ENCODE measurements at regions not wholly inside any gene's neighbourhood (a gene's known extent, or its start where the extent isn't known, plus 50 kb on each side); places are given as distances from the start of the nearest gene placed in this dataset.

GRCh38 chr4:104811727-104812126, 317.0 kb upstream of the CXXC4 start:
- Histone ChIP-seq H2AFZ (ENCODE audit: insufficient read depth, low read depth, low read length, poor library complexity, severe bottlenecking) (no peak overlapping the region), H4K20me1 (ENCODE audit: insufficient read depth, low read length) (no peaks in the 10 kb centered on the region), H3K4me2 (replicated peaks; ENCODE audit: extremely low read depth, low read length, poor library complexity, severe bottlenecking) (no peak overlapping the region), H3K4me3 (replicated peaks in 1 of 3; ENCODE audit: low read depth in 2 of 3, low read length in 3 of 3) (no peak overlapping the region), H3K36me3 (replicated peaks in 1 of 2; ENCODE audit: control insufficient read depth in 1 of 2, insufficient read depth in 2 of 2, low read length in 2 of 2) (no peaks in the 10 kb centered on the region), H3K79me2 (ENCODE audit: insufficient read depth, low read length) (no peaks in the 10 kb centered on the region), H3K4me1 (ENCODE audit: control insufficient read depth in 1 of 2, insufficient read depth in 2 of 2, low read length in 2 of 2) (no peaks in the 10 kb centered on the region), H3K9ac (ENCODE audit: insufficient read depth, low read length, poor library complexity, severe bottlenecking) (no peak overlapping the region), H3K27ac (ENCODE audit: low read depth in 1 of 2, low read length in 2 of 2) (no peak overlapping the region), H3K27me3 (ENCODE audit: control insufficient read depth in 2 of 2, insufficient read depth in 2 of 2, low read length in 2 of 2) (no peaks in the 10 kb centered on the region), H3K9me3 (replicated peaks in 1 of 2; ENCODE audit: control insufficient read depth in 1 of 2, insufficient read depth in 1 of 2, low read length in 2 of 2) (no peaks in the 10 kb centered on the region)
- Mint-ChIP-seq H3K9me3 (peaks cover 0 to 9% (median 4%) of the 10 kb centered on the region in 7 donors), H3K4me1 (no peaks in the 10 kb centered on the region), H3K27me3 (ENCODE audit: low read depth in 3 of 3) (peaks cover 0 to 4% (median 0%) of the 10 kb centered on the region in 3 donors), H3K36me3 (no peaks in the 10 kb centered on the region), H3K27ac (no peak overlapping the region), H3K4me3 (no peak overlapping the region)
- intact Hi-C loops (cut with micrococcal nuclease), result no loop called here
- WGBS (ENCODE audit: insufficient coverage), result no CpG with 5 or more reads among the region's 3 CpGs
- DNase-seq, result no peak
- TF ChIP-seq CTCF (IDR thresholded peaks at IDR 0.05), result no peak

- no peak overlapping the region for H3K27ac Mint-ChIP-seq
- no peak for TF ChIP-seq CTCF (IDR thresholded peaks at IDR 0.05)
- H3K4me1 ChIP-seq (ENCODE audit: control insufficient read depth in 1 of 2, insufficient read depth in 2 of 2, low read length in 2 of 2), result no peaks in the 10 kb centered on the region
- no peak overlapping the region for H3K9ac ChIP-seq (ENCODE audit: insufficient read depth, low read length, poor library complexity, severe bottlenecking)
- no CpG with 5 or more reads among the region's 1 CpG for WGBS (ENCODE audit: insufficient coverage)
- H3K9me3 Mint-ChIP-seq, result peaks cover 0 to 5% (median 0%) of the 10 kb centered on the region in 7 donors
- intact Hi-C loops (cut with micrococcal nuclease), result no loop called here
- no peaks in the 10 kb centered on the region for H3K4me1 Mint-ChIP-seq
- no peak overlapping the region for H3K4me3 Mint-ChIP-seq
- H3K4me2 ChIP-seq (replicated peaks; ENCODE audit: extremely low read depth, low read length, poor library complexity, severe bottlenecking), result no peak overlapping the region
- H3K36me3 ChIP-seq (replicated peaks in 1 of 2; ENCODE audit: control insufficient read depth in 1 of 2, insufficient read depth in 2 of 2, low read length in 2 of 2), result no peaks in the 10 kb centered on the region
- H3K27me3 ChIP-seq (ENCODE audit: control insufficient read depth in 2 of 2, insufficient read depth in 2 of 2, low read length in 2 of 2), result no peaks in the 10 kb centered on the region
- no peaks in the 10 kb centered on the region for H3K79me2 ChIP-seq (ENCODE audit: insufficient read depth, low read length)
- H3K27ac ChIP-seq (ENCODE audit: low read depth in 1 of 2, low read length in 2 of 2), result no peak overlapping the region
- DNase-seq, result no peak
- no peaks in the 10 kb centered on the region for H3K9me3 ChIP-seq (replicated peaks in 1 of 2; ENCODE audit: control insufficient read depth in 1 of 2, insufficient read depth in 1 of 2, low read length in 2 of 2)
- no peaks in the 10 kb centered on the region for H4K20me1 ChIP-seq (ENCODE audit: insufficient read depth, low read length)
- no peak overlapping the region for H2AFZ ChIP-seq (ENCODE audit: insufficient read depth, low read depth, low read length, poor library complexity, severe bottlenecking)
- H3K4me3 ChIP-seq (replicated peaks in 1 of 3; ENCODE audit: low read depth in 2 of 3, low read length in 3 of 3), result no peak overlapping the region
- peaks cover 0 to 2% (median 0%) of the 10 kb centered on the region in 3 donors for H3K27me3 Mint-ChIP-seq (ENCODE audit: low read depth in 3 of 3)
- H3K36me3 Mint-ChIP-seq, result no peaks in the 10 kb centered on the region
Measured at GRCh38 chr4:104815665-104816064, 321.0 kb upstream of the CXXC4 start.
